Nephron progenitor cell (in vitro differentiated cells): ENCODE measurements at regions not wholly inside any gene's neighbourhood (a gene's known extent, or its start where the extent isn't known, plus 50 kb on each side); places are given as distances from the start of the nearest gene placed in this dataset.

Source experiments
- DNase-seq: peaks from one replicate; pipeline ENCODE4 v3.0.0; 2021
- H3K27ac Mint-ChIP-seq: 2 replicates; pipeline ENCODE4 v1.8.0; 2021; ENCODE audit warnings: mild to moderate bottlenecking, moderate library complexity, mixed read lengths
- H3K27me3 Mint-ChIP-seq: 2 replicates; pipeline ENCODE4 v1.8.0; 2021; ENCODE audit warnings: mild to moderate bottlenecking, low read depth, mixed read lengths; ENCODE audit not compliant: poor library complexity
- H3K36me3 Mint-ChIP-seq: 2 replicates; pipeline ENCODE4 v1.8.0; 2021; ENCODE audit warnings: low read depth, mixed read lengths
- H3K4me1 Mint-ChIP-seq: 2 replicates; pipeline ENCODE4 v1.8.0; 2021; ENCODE audit warnings: mixed read lengths
- H3K4me3 Mint-ChIP-seq: 2 replicates; pipeline ENCODE4 v1.8.0; 2021; ENCODE audit warnings: mild to moderate bottlenecking, moderate library complexity, mixed read lengths
- H3K9me3 Mint-ChIP-seq: 2 replicates; pipeline ENCODE4 v1.8.0; 2021; ENCODE audit warnings: mild to moderate bottlenecking, moderate library complexity, mixed read lengths
- CTCF ChIP-seq: fragments of 200-600 bp; sonication (generic); IDR thresholded peaks from 2 replicates; pipeline ENCODE4 v1.5.0; 2021; ENCODE audit warnings: antibody characterized with exemption

- no peak overlapping the region for H3K4me3 Mint-ChIP-seq
- H3K27me3 Mint-ChIP-seq: no peaks in the 10 kb centered on the region
- DNase-seq: no peak
- TF ChIP-seq CTCF: no peak
- H3K36me3 Mint-ChIP-seq: no peaks in the 10 kb centered on the region
- no peak overlapping the region for H3K27ac Mint-ChIP-seq
- H3K4me1 Mint-ChIP-seq: no peaks in the 10 kb centered on the region
- H3K9me3 Mint-ChIP-seq: peaks cover 10% of the 10 kb centered on the region
These were observed 236.9 kb downstream of the RERGL start for GRCh38 chr12:17853054-17853453.

- Mint-ChIP-seq H3K27ac (no peak overlapping the region), H3K4me3 (no peak overlapping the region), H3K27me3 (peaks cover 2% of the 10 kb centered on the region), H3K9me3 (no peaks in the 10 kb centered on the region), H3K36me3 (no peaks in the 10 kb centered on the region), H3K4me1 (no peaks in the 10 kb centered on the region)
- TF ChIP-seq CTCF: no peak
- DNase-seq: no peak
These were observed 248.5 kb downstream of the RERGL start for GRCh38 chr12:17841496-17841895.

- Mint-ChIP-seq H3K27ac (no peak overlapping the region), H3K4me3 (no peak overlapping the region), H3K36me3 (no peaks in the 10 kb centered on the region), H3K9me3 (peaks cover 1% of the 10 kb centered on the region), H3K27me3 (no peaks in the 10 kb centered on the region), H3K4me1 (no peaks in the 10 kb centered on the region)
- no peak for DNase-seq
- no peak for TF ChIP-seq CTCF
These were observed 260.2 kb downstream of the RERGL start for GRCh38 chr12:17829813-17830212.

GRCh38 chr12:17818931-17819330 is 271.1 kb downstream of the RERGL start:
- TF ChIP-seq CTCF: no peak
- H3K27ac Mint-ChIP-seq: no peak overlapping the region
- peaks cover 17% of the 10 kb centered on the region for H3K9me3 Mint-ChIP-seq
- no peaks in the 10 kb centered on the region for H3K36me3 Mint-ChIP-seq
- DNase-seq: no peak
- H3K27me3 Mint-ChIP-seq: no peaks in the 10 kb centered on the region
- H3K4me1 Mint-ChIP-seq: no peaks in the 10 kb centered on the region
- no peak overlapping the region for H3K4me3 Mint-ChIP-seq

- no peak overlapping the region for H3K27ac Mint-ChIP-seq
- H3K9me3 Mint-ChIP-seq: peaks cover 18% of the 10 kb centered on the region
- H3K36me3 Mint-ChIP-seq: no peaks in the 10 kb centered on the region
- H3K27me3 Mint-ChIP-seq: no peaks in the 10 kb centered on the region
- DNase-seq: no peak
- H3K4me1 Mint-ChIP-seq: no peaks in the 10 kb centered on the region
- no peak overlapping the region for H3K4me3 Mint-ChIP-seq
- TF ChIP-seq CTCF: no peak
These were observed 279.6 kb downstream of the RERGL start for GRCh38 chr12:17810399-17810798.

- H3K9me3 Mint-ChIP-seq: peaks cover 15% of the 10 kb centered on the region
- H3K36me3 Mint-ChIP-seq: no peaks in the 10 kb centered on the region
- no peak for DNase-seq
- TF ChIP-seq CTCF: no peak
- no peak overlapping the region for H3K27ac Mint-ChIP-seq
- H3K4me1 Mint-ChIP-seq: no peaks in the 10 kb centered on the region
- no peak overlapping the region for H3K4me3 Mint-ChIP-seq
- H3K27me3 Mint-ChIP-seq: no peaks in the 10 kb centered on the region
These were observed 280.8 kb downstream of the RERGL start for GRCh38 chr12:17809206-17809605.
